ENCODE measurements at regions not wholly inside any gene's neighbourhood (a gene's known extent, or its start where the extent isn't known, plus 50 kb on each side); places are given as distances from the start of the nearest gene placed in this dataset.

GRCh38 chr5:92662741-92663140, 918.3 kb downstream of the NR2F1-AS1 start:
- TF ChIP-seq TCF7L2 (IDR thresholded peaks at IDR 0.05; ENCODE audit: low read depth, low read length) (no peak), POLR2AphosphoS5 (IDR thresholded peaks at IDR 0.05; ENCODE audit: low read depth, low read length) (no peak), SIN3A (IDR thresholded peaks at IDR 0.05; ENCODE audit: borderline replicate concordance, insufficient read depth, low read depth, low read length) (no peak), REST (IDR thresholded peaks at IDR 0.05; ENCODE audit: insufficient read depth in 1 of 2, low read depth in 2 of 2, low read length in 1 of 2) (no peak)
- in situ Hi-C loops (cut with HindIII; ENCODE audit: low pct_unique_long_range_greater_than_20kb, low sequenced_read_pairs) (no loop called here), intact Hi-C loops (cut with micrococcal nuclease; ENCODE audit: unreplicated experiment) (no loop called here)
- Histone ChIP-seq H3K36me3 (ENCODE audit: control insufficient read depth, insufficient read depth, low read length) (no peaks in the 10 kb centered on the region), H3K27ac (ENCODE audit: low read length) (peak overlapping the region; percentile 74; the same call in 1 of the 2 replicates), H3K27me3 (ENCODE audit: control insufficient read depth, insufficient read depth, low read length) (no peaks in the 10 kb centered on the region), H3K4me1 (ENCODE audit: control insufficient read depth, insufficient read depth, low read length) (peaks cover 7% of the 10 kb centered on the region; the same call in 1 of the 2 replicates), H3K4me3 (ENCODE audit: low read depth in 2 of 2, low read length in 2 of 2) (no peak overlapping the region), H3K9me3 (ENCODE audit: control insufficient read depth, insufficient read depth, low read depth, low read length) (peaks cover 3% of the 10 kb centered on the region; the same call in 1 of the 2 replicates)
- ATAC-seq (no peak), DNase-seq (ENCODE audit: low read depth, low spot score) (no peak)
- CTCF ChIA-PET: no interaction called here
- BruUV-seq (replicated peaks): no TSS peak
- POLR2A ChIA-PET: no interaction called here

- Histone ChIP-seq H3K9me3 (ENCODE audit: control insufficient read depth, insufficient read depth, low read depth, low read length) (peaks cover 10% of the 10 kb centered on the region; the same call in 1 of the 2 replicates), H3K27ac (ENCODE audit: low read length) (peak overlapping the region; percentile 52; the same call in 1 of the 2 replicates), H3K36me3 (ENCODE audit: control insufficient read depth, insufficient read depth, low read length) (no peaks in the 10 kb centered on the region; the same call in 1 of the 2 replicates), H3K4me3 (ENCODE audit: low read depth in 2 of 2, low read length in 2 of 2) (no peak overlapping the region), H3K27me3 (ENCODE audit: control insufficient read depth, insufficient read depth, low read length) (no peaks in the 10 kb centered on the region), H3K4me1 (ENCODE audit: control insufficient read depth, insufficient read depth, low read length) (peaks cover 7% of the 10 kb centered on the region; the same call in 1 of the 2 replicates)
- ATAC-seq: no peak
- no peak for DNase-seq (ENCODE audit: low read depth, low spot score)
- ChIA-PET CTCF (no interaction called here), POLR2A (no interaction called here)
- BruUV-seq (replicated peaks): no TSS peak
- in situ Hi-C loops (cut with HindIII; ENCODE audit: low pct_unique_long_range_greater_than_20kb, low sequenced_read_pairs) (no loop called here), intact Hi-C loops (cut with micrococcal nuclease; ENCODE audit: unreplicated experiment) (no loop called here)
- TF ChIP-seq REST (IDR thresholded peaks at IDR 0.05; ENCODE audit: insufficient read depth in 1 of 2, low read depth in 2 of 2, low read length in 1 of 2): no peak
- no peak for TF ChIP-seq CTCF (IDR thresholded peaks at IDR 0.05)
- no peak for TF ChIP-seq TCF7L2 (IDR thresholded peaks at IDR 0.05; ENCODE audit: low read depth, low read length)
- no peak for TF ChIP-seq SIN3A (IDR thresholded peaks at IDR 0.05; ENCODE audit: borderline replicate concordance, insufficient read depth, low read depth, low read length)
- TF ChIP-seq POLR2AphosphoS5 (IDR thresholded peaks at IDR 0.05; ENCODE audit: low read depth, low read length): no peak
These were observed 921.8 kb downstream of the NR2F1-AS1 start for GRCh38 chr5:92659246-92659645.
